GM18508 (cell line): ENCODE measurements at regions not wholly inside any gene's neighbourhood (a gene's known extent, or its start where the extent isn't known, plus 50 kb on each side); places are given as distances from the start of the nearest gene placed in this dataset.

Source experiments
- ATAC-seq: cut with Tn5 transposase; IDR thresholded peaks from one replicate; pipeline ENCODE4 v1.9.1; 2021; ENCODE audit warnings: moderate number of reproducible peaks; ENCODE audit not compliant: insufficient read depth, unreplicated experiment

GRCh38 chr10:3554121-3554522 lies 230.9 kb downstream of the KLF6 start:
- no peak for ATAC-seq

GRCh38 chr10:3552281-3552680 lies 232.7 kb downstream of the KLF6 start:
- ATAC-seq = no peak

- ATAC-seq = no peak
These were observed 233.2 kb downstream of the KLF6 start for GRCh38 chr10:3551761-3552160.

GRCh38 chr10:3549118-3549517 lies 235.9 kb downstream of the KLF6 start:
- ATAC-seq = no peak

GRCh38 chr10:3548702-3549101 lies 236.3 kb downstream of the KLF6 start:
- no peak for ATAC-seq

- no peak for ATAC-seq
These were observed 236.9 kb downstream of the KLF6 start for GRCh38 chr10:3548076-3548475.

GRCh38 chr10:3544561-3544960 lies 240.4 kb downstream of the KLF6 start:
- ATAC-seq = no peak

GRCh38 chr10:3542185-3542611 lies 242.8 kb downstream of the KLF6 start:
- ATAC-seq = no peak

GRCh38 chr10:3539696-3540383 lies 245.2 kb downstream of the KLF6 start:
- ATAC-seq = no peak

GRCh38 chr10:3538656-3539531 lies 246.1 kb downstream of the KLF6 start:
- no peak for ATAC-seq

- ATAC-seq = no peak
These were observed 246.7 kb downstream of the KLF6 start for GRCh38 chr10:3538291-3538655.

- no peak for ATAC-seq
These were observed 247.5 kb downstream of the KLF6 start for GRCh38 chr10:3537518-3537917.

GRCh38 chr10:3535001-3535400 lies 250.0 kb downstream of the KLF6 start:
- no peak for ATAC-seq

- ATAC-seq = no peak
These were observed 250.6 kb downstream of the KLF6 start for GRCh38 chr10:3534433-3534832.

- ATAC-seq = no peak
These were observed 251.7 kb downstream of the KLF6 start for GRCh38 chr10:3533296-3533695.

GRCh38 chr10:3532644-3533043 lies 252.4 kb downstream of the KLF6 start:
- ATAC-seq = no peak

- no peak for ATAC-seq
These were observed 253.3 kb downstream of the KLF6 start for GRCh38 chr10:3531670-3532069.

- no peak for ATAC-seq
These were observed 254.0 kb downstream of the KLF6 start for GRCh38 chr10:3530783-3531645.

GRCh38 chr10:3530346-3530745 lies 254.7 kb downstream of the KLF6 start:
- no peak for ATAC-seq

- no peak for ATAC-seq
These were observed 255.3 kb downstream of the KLF6 start for GRCh38 chr10:3529691-3530090.
